Ishikawa (cell line): ENCODE measurements at regions not wholly inside any gene's neighbourhood (a gene's known extent, or its start where the extent isn't known, plus 50 kb on each side); places are given as distances from the start of the nearest gene placed in this dataset.

Experiments
- CEBPB ChIP-seq: IDR thresholded peaks from 2 replicates; pipeline ENCODE4 v1.6.1; 2012
- CREB1 ChIP-seq: IDR thresholded peaks from 2 replicates; pipeline ENCODE4 v1.6.1; 2012; ENCODE audit warnings: low read depth
- EGR1 ChIP-seq: IDR thresholded peaks from 2 replicates; pipeline ENCODE4 v1.6.1; 2012
- EP300 ChIP-seq: IDR thresholded peaks from 2 replicates; pipeline ENCODE4 v1.6.1; 2012; ENCODE audit warnings: borderline replicate concordance
- FOXM1 ChIP-seq: IDR thresholded peaks from 2 replicates; pipeline ENCODE4 v1.6.1; 2012; ENCODE audit warnings: low read depth, borderline replicate concordance
- MAX ChIP-seq: IDR thresholded peaks from 2 replicates; pipeline ENCODE4 v1.6.1; 2012
- NFIC ChIP-seq: IDR thresholded peaks from 2 replicates; pipeline ENCODE4 v1.6.1; 2012
- RAD21 ChIP-seq: IDR thresholded peaks from 2 replicates; pipeline ENCODE4 v1.6.1; 2012; ENCODE audit warnings: low read depth
- REST ChIP-seq: IDR thresholded peaks from 2 replicates; pipeline ENCODE4 v1.6.1; 2012; ENCODE audit warnings: low read depth, mild to moderate bottlenecking
- TAF1 ChIP-seq: IDR thresholded peaks from 2 replicates; pipeline ENCODE4 v1.6.1; 2012; ENCODE audit warnings: low read depth, mild to moderate bottlenecking
- TCF12 ChIP-seq: IDR thresholded peaks from 2 replicates; pipeline ENCODE4 v1.6.1; 2012; ENCODE audit warnings: low read depth
- TEAD4 ChIP-seq: IDR thresholded peaks from 2 replicates; pipeline ENCODE4 v1.6.1; 2012
- USF1 ChIP-seq: IDR thresholded peaks from 2 replicates; pipeline ENCODE4 v1.6.1; 2012
- YY1 ChIP-seq: IDR thresholded peaks from 2 replicates; pipeline ENCODE4 v1.6.1; 2012; ENCODE audit warnings: low read depth
- ZBTB7A ChIP-seq: IDR thresholded peaks from 2 replicates; pipeline ENCODE4 v1.6.1; 2012; ENCODE audit warnings: low read depth

GRCh38 chr22:47658182-47658581, 895.7 kb downstream of the TBC1D22A start:
- no peak for TF ChIP-seq FOXM1

- TF ChIP-seq CREB1 (no peak), ZBTB7A (no peak), TEAD4 (no peak), TAF1 (no peak), MAX (no peak), YY1 (no peak), USF1 (no peak), EGR1 (no peak), RAD21 (no peak), EP300 (no peak), TCF12 (no peak), REST (no peak), CEBPB (no peak), FOXM1 (no peak), NFIC (no peak)
Measured at GRCh38 chr22:47657224-47657623, 894.8 kb downstream of the TBC1D22A start.

- TF ChIP-seq REST (no peak), CREB1 (no peak), YY1 (no peak), TAF1 (no peak), FOXM1 (no peak), NFIC (no peak)
Measured at GRCh38 chr22:47656806-47657205, 894.4 kb downstream of the TBC1D22A start.

- TF ChIP-seq YY1 (no peak), TEAD4 (no peak), TAF1 (no peak), RAD21 (no peak)
Measured at GRCh38 chr22:47655930-47656329, 893.5 kb downstream of the TBC1D22A start.

- no peak for TF ChIP-seq MAX
Measured at GRCh38 chr22:47654922-47655491, 892.6 kb downstream of the TBC1D22A start.

- TF ChIP-seq EGR1: no peak
- no peak for TF ChIP-seq TEAD4
- TF ChIP-seq ZBTB7A: no peak
- TF ChIP-seq FOXM1: no peak
- TF ChIP-seq CREB1: no peak
- no peak for TF ChIP-seq TAF1
- TF ChIP-seq CEBPB: no peak
- TF ChIP-seq USF1: no peak
- TF ChIP-seq YY1: no peak
- TF ChIP-seq RAD21: no peak
- TF ChIP-seq REST: no peak
- TF ChIP-seq NFIC: no peak
Measured at GRCh38 chr22:47653921-47654320, 891.5 kb downstream of the TBC1D22A start.
